ENCODE measurements at regions not wholly inside any gene's neighbourhood (a gene's known extent, or its start where the extent isn't known, plus 50 kb on each side); places are given as distances from the start of the nearest gene placed in this dataset.

GRCh38 chr5:15267966-15268365, 232.0 kb upstream of the FBXL7 start:
- no peak overlapping the region for H3K4me3 ChIP-seq (replicated peaks; ENCODE audit: low read depth, low read length)
- TF ChIP-seq CTCF (IDR thresholded peaks at IDR 0.05; ENCODE audit: low read length, missing control alignments): no peak
- no peak for DNase-seq (ENCODE audit: low read depth)

GRCh38 chr5:15266841-15267240, 233.1 kb upstream of the FBXL7 start:
- no peak overlapping the region for H3K4me3 ChIP-seq (replicated peaks; ENCODE audit: low read depth, low read length)
- DNase-seq (ENCODE audit: low read depth): no peak
- no peak for TF ChIP-seq CTCF (IDR thresholded peaks at IDR 0.05; ENCODE audit: low read length, missing control alignments)

GRCh38 chr5:15266229-15266628, 233.8 kb upstream of the FBXL7 start:
- no peak overlapping the region for H3K4me3 ChIP-seq (replicated peaks; ENCODE audit: low read depth, low read length)
- no peak for DNase-seq (ENCODE audit: low read depth)
- TF ChIP-seq CTCF (IDR thresholded peaks at IDR 0.05; ENCODE audit: low read length, missing control alignments): no peak

GRCh38 chr5:15263942-15264341, 236.0 kb upstream of the FBXL7 start:
- no peak for TF ChIP-seq CTCF (IDR thresholded peaks at IDR 0.05; ENCODE audit: low read length, missing control alignments)
- DNase-seq (ENCODE audit: low read depth): no peak
- no peak overlapping the region for H3K4me3 ChIP-seq (replicated peaks; ENCODE audit: low read depth, low read length)

GRCh38 chr5:15263406-15263805, 236.6 kb upstream of the FBXL7 start:
- no peak for TF ChIP-seq CTCF (IDR thresholded peaks at IDR 0.05; ENCODE audit: low read length, missing control alignments)
- DNase-seq (ENCODE audit: low read depth): no peak

GRCh38 chr5:15261269-15261995, 238.5 kb upstream of the FBXL7 start:
- TF ChIP-seq CTCF (IDR thresholded peaks at IDR 0.05; ENCODE audit: low read length, missing control alignments): no peak
- DNase-seq (ENCODE audit: low read depth): no peak
- H3K4me3 ChIP-seq (replicated peaks; ENCODE audit: low read depth, low read length): no peak overlapping the region

More at GRCh38 chr5:15263406-15263805, 236.6 kb upstream of the FBXL7 start:
- no peak overlapping the region for H3K4me3 ChIP-seq (replicated peaks; ENCODE audit: low read depth, low read length)
